ENCODE measurements at regions not wholly inside any gene's neighbourhood (a gene's known extent, or its start where the extent isn't known, plus 50 kb on each side); places are given as distances from the start of the nearest gene placed in this dataset.

DNA sequence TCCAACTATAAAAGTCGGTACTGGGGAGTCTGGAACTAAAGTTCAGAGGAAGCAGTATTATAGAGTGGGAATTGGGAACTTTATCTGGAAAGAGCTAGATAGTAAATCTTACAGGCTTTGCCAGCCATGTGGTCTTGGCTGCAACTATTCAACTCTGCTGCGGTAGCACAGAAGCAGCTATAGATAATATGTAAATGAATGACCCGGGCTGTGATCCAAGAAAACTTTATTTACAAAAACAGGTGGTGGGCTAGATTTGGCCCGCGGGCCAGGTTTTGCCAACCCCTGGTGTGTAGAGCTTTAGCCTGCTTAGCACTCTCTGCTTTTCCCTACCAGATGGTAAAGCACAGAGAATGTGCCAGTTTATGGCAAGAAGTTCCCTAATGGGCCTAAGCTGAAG is 70.8 kb downstream of the TNP1 start:
- TF ChIP-seq TAF1 (IDR thresholded peaks at IDR 0.05; ENCODE audit: low read depth) (no peak), POLR2AphosphoS5 (IDR thresholded peaks at IDR 0.05) (no peak), SMC3 (conservative IDR thresholded peaks at IDR 0.05; ENCODE audit: poor library complexity) (no peak), EP300 (conservative IDR thresholded peaks at IDR 0.05; ENCODE audit: poor library complexity, severe bottlenecking) (no peak), MXI1 (conservative IDR thresholded peaks at IDR 0.05; ENCODE audit: poor library complexity, severe bottlenecking) (no peak), EZH2 (IDR thresholded peaks at IDR 0.05; ENCODE audit: borderline replicate concordance, insufficient read depth, low read length, poor library complexity, severe bottlenecking) (no peak), RAD21 (conservative IDR thresholded peaks at IDR 0.05) (no peak)
- TF ChIP-seq, protein P1, sequence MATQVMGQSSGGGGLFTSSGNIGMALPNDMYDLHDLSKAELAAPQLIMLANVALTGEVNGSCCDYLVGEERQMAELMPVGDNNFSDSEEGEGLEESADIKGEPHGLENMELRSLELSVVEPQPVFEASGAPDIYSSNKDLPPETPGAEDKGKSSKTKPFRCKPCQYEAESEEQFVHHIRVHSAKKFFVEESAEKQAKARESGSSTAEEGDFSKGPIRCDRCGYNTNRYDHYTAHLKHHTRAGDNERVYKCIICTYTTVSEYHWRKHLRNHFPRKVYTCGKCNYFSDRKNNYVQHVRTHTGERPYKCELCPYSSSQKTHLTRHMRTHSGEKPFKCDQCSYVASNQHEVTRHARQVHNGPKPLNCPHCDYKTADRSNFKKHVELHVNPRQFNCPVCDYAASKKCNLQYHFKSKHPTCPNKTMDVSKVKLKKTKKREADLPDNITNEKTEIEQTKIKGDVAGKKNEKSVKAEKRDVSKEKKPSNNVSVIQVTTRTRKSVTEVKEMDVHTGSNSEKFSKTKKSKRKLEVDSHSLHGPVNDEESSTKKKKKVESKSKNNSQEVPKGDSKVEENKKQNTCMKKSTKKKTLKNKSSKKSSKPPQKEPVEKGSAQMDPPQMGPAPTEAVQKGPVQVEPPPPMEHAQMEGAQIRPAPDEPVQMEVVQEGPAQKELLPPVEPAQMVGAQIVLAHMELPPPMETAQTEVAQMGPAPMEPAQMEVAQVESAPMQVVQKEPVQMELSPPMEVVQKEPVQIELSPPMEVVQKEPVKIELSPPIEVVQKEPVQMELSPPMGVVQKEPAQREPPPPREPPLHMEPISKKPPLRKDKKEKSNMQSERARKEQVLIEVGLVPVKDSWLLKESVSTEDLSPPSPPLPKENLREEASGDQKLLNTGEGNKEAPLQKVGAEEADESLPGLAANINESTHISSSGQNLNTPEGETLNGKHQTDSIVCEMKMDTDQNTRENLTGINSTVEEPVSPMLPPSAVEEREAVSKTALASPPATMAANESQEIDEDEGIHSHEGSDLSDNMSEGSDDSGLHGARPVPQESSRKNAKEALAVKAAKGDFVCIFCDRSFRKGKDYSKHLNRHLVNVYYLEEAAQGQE (IDR thresholded peaks at IDR 0.05; ENCODE audit: borderline replicate concordance): no peak
- TF ChIP-seq, protein P2, sequence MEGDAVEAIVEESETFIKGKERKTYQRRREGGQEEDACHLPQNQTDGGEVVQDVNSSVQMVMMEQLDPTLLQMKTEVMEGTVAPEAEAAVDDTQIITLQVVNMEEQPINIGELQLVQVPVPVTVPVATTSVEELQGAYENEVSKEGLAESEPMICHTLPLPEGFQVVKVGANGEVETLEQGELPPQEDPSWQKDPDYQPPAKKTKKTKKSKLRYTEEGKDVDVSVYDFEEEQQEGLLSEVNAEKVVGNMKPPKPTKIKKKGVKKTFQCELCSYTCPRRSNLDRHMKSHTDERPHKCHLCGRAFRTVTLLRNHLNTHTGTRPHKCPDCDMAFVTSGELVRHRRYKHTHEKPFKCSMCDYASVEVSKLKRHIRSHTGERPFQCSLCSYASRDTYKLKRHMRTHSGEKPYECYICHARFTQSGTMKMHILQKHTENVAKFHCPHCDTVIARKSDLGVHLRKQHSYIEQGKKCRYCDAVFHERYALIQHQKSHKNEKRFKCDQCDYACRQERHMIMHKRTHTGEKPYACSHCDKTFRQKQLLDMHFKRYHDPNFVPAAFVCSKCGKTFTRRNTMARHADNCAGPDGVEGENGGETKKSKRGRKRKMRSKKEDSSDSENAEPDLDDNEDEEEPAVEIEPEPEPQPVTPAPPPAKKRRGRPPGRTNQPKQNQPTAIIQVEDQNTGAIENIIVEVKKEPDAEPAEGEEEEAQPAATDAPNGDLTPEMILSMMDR (IDR thresholded peaks at IDR 0.05; ENCODE audit: poor library complexity, severe bottlenecking): no peak
- Histone ChIP-seq H3K9me2 (ENCODE audit: insufficient read depth, low read length) (no peaks in the 10 kb centered on the region), H3K4me2 (ENCODE audit: low read length) (no peak overlapping the region), H3K27me3 (ENCODE audit: insufficient read depth, low read depth, low read length) (no peaks in the 10 kb centered on the region), H3K9me3 (ENCODE audit: low read length) (no peaks in the 10 kb centered on the region), H3K79me2 (replicated peaks; ENCODE audit: insufficient read depth, low read length) (no peaks in the 10 kb centered on the region), H3F3A (ENCODE audit: insufficient read depth, low read length, poor library complexity, severe bottlenecking) (no peaks in the 10 kb centered on the region), H3K36me3 (ENCODE audit: insufficient read depth, low read length) (no peaks in the 10 kb centered on the region), H3K4me3 (ENCODE audit: low read length) (no peak overlapping the region), H3K27ac (ENCODE audit: low read length) (no peak overlapping the region), H4K20me1 (ENCODE audit: insufficient read depth) (no peaks in the 10 kb centered on the region), H2AFZ (ENCODE audit: low read depth, low read length) (no peak overlapping the region), H3K9ac (ENCODE audit: low read length) (no peak overlapping the region)

DNA sequence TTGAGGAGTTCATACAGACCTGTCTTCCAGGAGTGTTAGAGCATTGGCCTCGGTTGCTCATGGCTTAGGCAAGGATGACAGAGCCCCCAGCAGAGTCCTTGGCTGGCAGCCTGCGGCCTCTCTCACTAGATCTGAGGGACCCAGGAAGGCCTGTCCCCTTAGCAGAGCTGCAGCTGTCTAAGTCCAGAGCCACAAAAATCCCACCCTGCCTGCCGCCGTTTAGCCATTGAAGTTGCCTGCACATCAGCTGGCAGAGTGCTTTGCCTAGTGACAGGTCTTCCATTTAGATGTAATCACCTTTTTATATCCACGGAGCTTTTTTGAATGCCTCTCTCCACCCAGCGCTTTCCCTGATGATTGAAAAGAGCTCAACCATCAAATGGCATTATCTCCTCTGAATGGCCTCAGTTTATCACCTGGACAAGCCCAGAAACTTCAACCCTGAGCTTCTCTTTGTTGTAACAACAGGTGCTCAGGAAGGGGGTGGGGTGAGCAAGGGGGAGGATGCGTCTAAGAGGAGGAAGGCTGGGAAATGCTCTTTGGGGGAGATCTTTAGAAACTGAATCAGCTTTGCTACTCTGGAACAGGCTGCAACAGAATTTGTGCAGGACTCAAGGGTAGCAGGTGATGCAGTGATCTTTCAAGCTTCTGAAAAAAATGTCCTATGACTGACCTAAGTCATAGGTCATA is 71.9 kb downstream of the TNP1 start:
- H3F3A ChIP-seq (ENCODE audit: insufficient read depth, low read length, poor library complexity, severe bottlenecking): no peaks in the 10 kb centered on the region
- H3K79me2 ChIP-seq (replicated peaks; ENCODE audit: insufficient read depth, low read length): no peaks in the 10 kb centered on the region
- no peaks in the 10 kb centered on the region for H3K9me3 ChIP-seq (ENCODE audit: low read length)
- H2AFZ ChIP-seq (ENCODE audit: low read depth, low read length): no peak overlapping the region
- no peaks in the 10 kb centered on the region for H4K20me1 ChIP-seq (ENCODE audit: insufficient read depth)
- H3K4me2 ChIP-seq (ENCODE audit: low read length): no peak overlapping the region
- no peak overlapping the region for H3K9ac ChIP-seq (ENCODE audit: low read length)
- H3K4me3 ChIP-seq (ENCODE audit: low read length): no peak overlapping the region
- H3K27me3 ChIP-seq (ENCODE audit: insufficient read depth, low read depth, low read length): no peaks in the 10 kb centered on the region
- no peaks in the 10 kb centered on the region for H3K36me3 ChIP-seq (ENCODE audit: insufficient read depth, low read length)
- TF ChIP-seq POLR2AphosphoS5 (IDR thresholded peaks at IDR 0.05) (no peak), SMC3 (conservative IDR thresholded peaks at IDR 0.05; ENCODE audit: poor library complexity) (no peak), MXI1 (conservative IDR thresholded peaks at IDR 0.05; ENCODE audit: poor library complexity, severe bottlenecking) (no peak), RAD21 (conservative IDR thresholded peaks at IDR 0.05) (no peak), EP300 (conservative IDR thresholded peaks at IDR 0.05; ENCODE audit: poor library complexity, severe bottlenecking) (no peak), TAF1 (IDR thresholded peaks at IDR 0.05; ENCODE audit: low read depth) (no peak), EZH2 (IDR thresholded peaks at IDR 0.05; ENCODE audit: borderline replicate concordance, insufficient read depth, low read length, poor library complexity, severe bottlenecking) (no peak)
- TF ChIP-seq, protein P1 (IDR thresholded peaks at IDR 0.05; ENCODE audit: borderline replicate concordance): no peak
- TF ChIP-seq, protein P2 (IDR thresholded peaks at IDR 0.05; ENCODE audit: poor library complexity, severe bottlenecking): no peak
- H3K9me2 ChIP-seq (ENCODE audit: insufficient read depth, low read length): no peaks in the 10 kb centered on the region
- H3K27ac ChIP-seq (ENCODE audit: low read length): no peak overlapping the region

Measured in neural cell (in vitro differentiated cells).